C4-2B (cell line): ENCODE measurements at regions not wholly inside any gene's neighbourhood (a gene's known extent, or its start where the extent isn't known, plus 50 kb on each side); places are given as distances from the start of the nearest gene placed in this dataset.

Experiments used
- H3K27ac ChIP-seq: fragments of 450-650 bp; 2 replicates; pipeline ENCODE4 v1.5.1; 2017
- CTCF ChIP-seq: fragments of 450-650 bp; conservative IDR thresholded peaks from 2 replicates; pipeline ENCODE4 v1.5.1; 2017; ENCODE audit warnings: mild to moderate bottlenecking
- ZFX ChIP-seq: fragments of 450-650 bp; IDR thresholded peaks from 2 replicates; pipeline ENCODE4 v1.6.1; 2017

- H3K27ac ChIP-seq: no peak overlapping the region
- TF ChIP-seq ZFX (no peak), CTCF (no peak)
These were observed 717.9 kb upstream of the WWC1 start for GRCh38 chr5:167573370-167574127.

GRCh38 chr5:167574464-167574863, 717.0 kb upstream of the WWC1 start:
- TF ChIP-seq CTCF: no peak
- no peak for TF ChIP-seq ZFX
- no peak overlapping the region for H3K27ac ChIP-seq

GRCh38 chr5:167575330-167575729, 716.1 kb upstream of the WWC1 start:
- TF ChIP-seq CTCF: no peak
- no peak for TF ChIP-seq ZFX
- no peak overlapping the region for H3K27ac ChIP-seq

GRCh38 chr5:167576126-167576525, 715.3 kb upstream of the WWC1 start:
- TF ChIP-seq ZFX (no peak), CTCF (peak; percentile 49)
- no peak overlapping the region for H3K27ac ChIP-seq

GRCh38 chr5:167576897-167577296, 714.5 kb upstream of the WWC1 start:
- TF ChIP-seq ZFX: no peak
- no peak for TF ChIP-seq CTCF
- no peak overlapping the region for H3K27ac ChIP-seq

- TF ChIP-seq CTCF (no peak), ZFX (no peak)
- H3K27ac ChIP-seq: no peak overlapping the region
These were observed 713.8 kb upstream of the WWC1 start for GRCh38 chr5:167577616-167578015.

- no peak overlapping the region for H3K27ac ChIP-seq
- TF ChIP-seq ZFX (no peak), CTCF (no peak)
These were observed 712.3 kb upstream of the WWC1 start for GRCh38 chr5:167578977-167579692.
